ENCODE measurements at regions not wholly inside any gene's neighbourhood (a gene's known extent, or its start where the extent isn't known, plus 50 kb on each side); places are given as distances from the start of the nearest gene placed in this dataset.

GRCh38 chr5:63245271-63245670 lies 666.7 kb downstream of the LRRC70 start:
- Histone ChIP-seq H3K4me3 (no peak overlapping the region), H3K4me1 (no peaks in the 10 kb centered on the region), H3K27ac (no peak overlapping the region), H3K9me3 (no peaks in the 10 kb centered on the region), H3K27me3 (no peaks in the 10 kb centered on the region), H3K36me3 (replicated peaks in 1 of 2; ENCODE audit: insufficient read depth in 1 of 2, low read depth in 2 of 2) (no peaks in the 10 kb centered on the region)
- WGBS, 2 donors: 20 to 42% methylated on average over 1 of the region's 1 CpG
- DNase-seq: no peak
- ATAC-seq: no peak
- TF ChIP-seq POLR2A (IDR thresholded peaks at IDR 0.05): no peak
- intact Hi-C loops (cut with DNase I): no loop called here

- DNase-seq (no peak), ATAC-seq (no peak)
- H3K9me3 ChIP-seq: no peaks in the 10 kb centered on the region
- H3K4me3 ChIP-seq: no peak overlapping the region
- intact Hi-C loops (cut with DNase I): no loop called here
- WGBS, 2 donors: 48 to 60% methylated on average over 8 of the region's 8 CpGs
- no peak overlapping the region for H3K27ac ChIP-seq
- TF ChIP-seq CTCF (IDR thresholded peaks at IDR 0.05) (no peak), POLR2A (IDR thresholded peaks at IDR 0.05) (no peak)
- H3K27me3 ChIP-seq: no peaks in the 10 kb centered on the region
- H3K4me1 ChIP-seq: no peaks in the 10 kb centered on the region
- no peaks in the 10 kb centered on the region for H3K36me3 ChIP-seq (replicated peaks in 1 of 2; ENCODE audit: insufficient read depth in 1 of 2, low read depth in 2 of 2)
Measured at GRCh38 chr5:63240063-63240755, 661.6 kb downstream of the LRRC70 start.

GRCh38 chr5:63233911-63234310 lies 655.3 kb downstream of the LRRC70 start:
- H3K27ac ChIP-seq: no peak overlapping the region

GRCh38 chr5:63233361-63233760 lies 654.7 kb downstream of the LRRC70 start:
- DNase-seq: no peak
- H3K9me3 ChIP-seq: no peaks in the 10 kb centered on the region
- intact Hi-C loops (cut with DNase I): no loop called here
- 56 to 66% methylated on average over 1 of the region's 1 CpG for WGBS, 2 donors
- H3K27ac ChIP-seq: no peak overlapping the region
- ATAC-seq: no peak
- TF ChIP-seq POLR2A (IDR thresholded peaks at IDR 0.05) (no peak), CTCF (IDR thresholded peaks at IDR 0.05) (no peak)
- no peaks in the 10 kb centered on the region for H3K27me3 ChIP-seq
- H3K4me3 ChIP-seq: no peak overlapping the region
- no peaks in the 10 kb centered on the region for H3K4me1 ChIP-seq
- H3K36me3 ChIP-seq (replicated peaks in 1 of 2; ENCODE audit: insufficient read depth in 1 of 2, low read depth in 2 of 2): no peaks in the 10 kb centered on the region

More at GRCh38 chr5:63233911-63234310, 655.3 kb downstream of the LRRC70 start:
- no peaks in the 10 kb centered on the region for H3K9me3 ChIP-seq
- no peak overlapping the region for H3K4me3 ChIP-seq
- H3K4me1 ChIP-seq: no peaks in the 10 kb centered on the region
- intact Hi-C loops (cut with DNase I): no loop called here
- DNase-seq (no peak), ATAC-seq (no peak)
- no peak for TF ChIP-seq CTCF (IDR thresholded peaks at IDR 0.05)
- TF ChIP-seq POLR2A (IDR thresholded peaks at IDR 0.05): no peak
- H3K27me3 ChIP-seq: no peaks in the 10 kb centered on the region
- 35 to 36% methylated on average over 3 of the region's 3 CpGs for WGBS, 2 donors
- H3K36me3 ChIP-seq (replicated peaks in 1 of 2; ENCODE audit: insufficient read depth in 1 of 2, low read depth in 2 of 2): no peaks in the 10 kb centered on the region

- no peak overlapping the region for H3K27ac ChIP-seq
- 46 to 49% methylated on average over 2 of the region's 2 CpGs for WGBS, 2 donors
- no peaks in the 10 kb centered on the region for H3K4me1 ChIP-seq
- H3K4me3 ChIP-seq: no peak overlapping the region
- no peaks in the 10 kb centered on the region for H3K27me3 ChIP-seq
- no peak for ATAC-seq
- no peak for DNase-seq
- H3K36me3 ChIP-seq (replicated peaks in 1 of 2; ENCODE audit: insufficient read depth in 1 of 2, low read depth in 2 of 2): no peaks in the 10 kb centered on the region
- TF ChIP-seq POLR2A (IDR thresholded peaks at IDR 0.05) (no peak), CTCF (IDR thresholded peaks at IDR 0.05) (no peak)
- intact Hi-C loops (cut with DNase I): no loop called here
- no peaks in the 10 kb centered on the region for H3K9me3 ChIP-seq
Measured at GRCh38 chr5:63230754-63231153, 652.1 kb downstream of the LRRC70 start.
